ENCODE measurements at regions not wholly inside any gene's neighbourhood (a gene's known extent, or its start where the extent isn't known, plus 50 kb on each side); places are given as distances from the start of the nearest gene placed in this dataset.

- no peak for TF ChIP-seq CTCF (conservative IDR thresholded peaks at IDR 0.05; ENCODE audit: low read length)
- TF ChIP-seq EZH2phosphoT487 (IDR thresholded peaks at IDR 0.05; ENCODE audit: borderline replicate concordance) = no peak
Observed at GRCh38 chr2:83143946-83144345, 1315.1 kb downstream of the SUCLG1 start.

All from Loucy (cell line).